A673 (cell line): ENCODE measurements at regions not wholly inside any gene's neighbourhood (a gene's known extent, or its start where the extent isn't known, plus 50 kb on each side); places are given as distances from the start of the nearest gene placed in this dataset.

ENCODE experiments used
- CTCF ChIP-seq: fragments of 300-800, 200-600 bp; sonication (generic); conservative IDR thresholded peaks from 2 replicates; pipeline ENCODE4 v1.5.1; 2017; ENCODE audit warnings: low read depth, mild to moderate bottlenecking, antibody characterized with exemption, low read length, moderate library complexity, mixed read lengths
- EZH2 ChIP-seq: fragments of 200-600 bp; sonication (generic); IDR thresholded peaks from 2 replicates; pipeline ENCODE4 v1.6.1; 2017; ENCODE audit warnings: borderline replicate concordance, low read depth, mild to moderate bottlenecking, mixed read lengths, antibody characterized with exemption, low read length; ENCODE audit not compliant: poor library complexity, severe bottlenecking

GRCh38 chr4:14392378-14392777 lies 609.9 kb upstream of the CPEB2 start:
- no peak for TF ChIP-seq CTCF
- TF ChIP-seq EZH2 = no peak
